HK-2 (cell line): ENCODE measurements at regions not wholly inside any gene's neighbourhood (a gene's known extent, or its start where the extent isn't known, plus 50 kb on each side); places are given as distances from the start of the nearest gene placed in this dataset.
"Not testable (repeated sequence)": the region's sequence is repeated elsewhere in the genome, so short reads cannot be mapped to it uniquely, and the experiment has no call there.

Source experiments
- DNase-seq: peaks from one replicate; pipeline ENCODE4 v3.0.0-alpha.2; 2018; ENCODE audit not compliant: unreplicated experiment

DNA sequence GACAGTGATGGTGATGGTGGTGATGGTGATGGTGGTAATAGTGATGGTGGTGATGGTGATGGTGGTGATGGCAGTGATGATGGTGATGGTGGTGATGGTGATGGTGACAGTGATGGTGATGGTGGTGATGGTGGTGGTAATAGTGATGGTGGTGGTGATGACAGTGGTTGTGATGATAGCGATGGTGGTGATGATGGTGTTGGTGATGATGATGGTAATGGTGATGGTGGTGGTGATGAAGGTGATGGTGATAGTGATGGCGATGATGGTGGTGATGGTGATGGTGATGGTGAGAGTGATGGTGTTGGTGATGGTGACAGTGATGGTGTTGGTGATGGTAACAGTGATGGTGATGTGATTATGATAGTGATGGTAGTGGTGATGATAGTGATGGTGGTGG lies 94.3 kb downstream of the ASB1 start:
- DNase-seq: no peak

DNA sequence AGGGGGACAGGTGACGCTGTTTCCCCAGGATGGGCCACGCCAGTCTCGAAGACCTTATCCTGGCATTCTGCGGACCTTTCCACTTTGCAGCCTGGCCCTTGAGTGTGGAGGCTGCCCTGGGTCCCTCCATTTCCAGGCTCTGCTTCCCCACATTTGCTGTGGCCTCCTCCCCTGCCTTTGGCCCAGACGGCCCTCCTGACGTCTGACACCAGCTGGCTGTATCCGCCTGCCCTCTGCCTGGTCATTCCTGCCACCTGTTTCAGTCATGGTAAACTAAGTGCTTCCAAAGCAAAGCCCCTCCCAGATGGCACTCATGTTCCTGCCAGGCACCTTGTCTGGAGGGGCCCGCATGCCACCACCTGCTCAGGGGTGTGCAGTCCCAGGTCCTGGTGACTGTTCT lies 95.1 kb downstream of the ASB1 start:
- DNase-seq: no peak

DNA sequence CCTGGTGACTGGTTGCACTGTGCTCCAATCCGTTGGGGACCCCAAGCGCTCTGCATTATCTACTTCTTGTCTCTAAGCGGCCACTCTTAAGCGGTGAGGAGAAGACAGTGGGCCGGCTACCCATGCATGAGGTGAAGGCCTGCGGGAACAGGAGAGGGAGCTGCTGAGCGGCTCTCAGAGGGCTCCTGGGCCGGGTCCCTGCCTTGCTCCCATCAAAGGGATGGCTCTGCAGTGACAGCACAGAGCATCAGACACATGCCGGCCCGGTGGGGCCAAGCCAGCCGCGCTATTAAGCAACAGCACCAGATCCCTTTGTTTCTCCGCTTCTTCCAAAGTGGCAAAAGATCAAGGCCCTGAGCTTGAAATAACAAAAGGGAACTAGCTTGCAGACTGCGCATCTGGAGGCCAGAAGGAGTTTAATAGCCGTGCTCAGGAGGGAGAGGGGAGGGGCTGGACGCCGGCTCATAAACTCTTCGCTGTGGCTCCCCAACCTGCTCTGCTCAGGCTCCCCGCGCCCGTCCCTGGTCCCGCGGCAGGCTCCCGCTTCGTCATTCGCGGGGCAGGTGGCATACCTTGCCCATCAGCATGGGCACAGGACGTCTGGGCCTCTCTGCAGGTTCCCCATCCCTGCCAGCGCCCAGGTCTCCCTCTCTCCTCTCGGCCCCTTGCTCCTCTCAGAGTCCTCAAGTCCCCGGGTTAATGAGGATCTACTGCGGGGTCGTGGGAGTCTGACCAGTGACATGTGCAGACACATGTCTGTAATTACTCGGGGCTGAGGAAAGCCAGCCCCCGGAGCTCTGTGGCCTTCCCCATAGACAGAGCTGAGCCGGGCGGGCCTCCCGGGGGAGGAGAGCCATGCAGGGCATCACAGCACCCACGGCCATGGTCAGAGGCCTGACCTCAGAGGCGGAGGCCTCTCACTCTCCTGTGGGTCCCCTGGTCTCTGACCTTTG lies 96.7 kb downstream of the ASB1 start:
- DNase-seq: no peak

DNA sequence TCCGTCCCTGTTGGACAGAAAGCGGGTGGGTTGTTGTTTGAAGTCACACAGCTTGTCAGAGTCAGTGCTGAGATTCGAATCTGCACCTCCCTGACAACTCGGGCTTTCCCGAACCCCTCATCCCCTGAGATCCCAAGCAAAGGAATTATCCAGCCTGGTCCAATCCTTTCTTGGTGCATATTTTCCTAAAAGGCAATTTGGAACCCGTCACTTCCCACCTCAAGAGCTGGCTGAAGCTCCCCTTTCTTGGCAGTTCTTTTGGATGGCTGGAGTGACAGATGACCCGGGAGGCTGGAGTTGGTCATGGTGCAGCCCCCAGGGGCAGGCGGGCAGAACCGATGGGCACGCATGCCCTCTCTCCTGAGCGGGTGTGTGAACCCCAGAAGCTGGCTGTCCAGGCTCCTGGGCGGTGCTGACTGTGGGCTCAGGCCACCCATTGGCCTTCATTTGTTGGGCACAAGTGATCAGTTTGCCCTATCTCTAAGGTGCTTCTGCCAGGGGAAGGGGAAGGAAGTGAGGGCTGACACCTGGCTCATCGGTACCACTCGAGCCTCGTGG lies 97.8 kb downstream of the ASB1 start:
- DNase-seq: no peak

DNA sequence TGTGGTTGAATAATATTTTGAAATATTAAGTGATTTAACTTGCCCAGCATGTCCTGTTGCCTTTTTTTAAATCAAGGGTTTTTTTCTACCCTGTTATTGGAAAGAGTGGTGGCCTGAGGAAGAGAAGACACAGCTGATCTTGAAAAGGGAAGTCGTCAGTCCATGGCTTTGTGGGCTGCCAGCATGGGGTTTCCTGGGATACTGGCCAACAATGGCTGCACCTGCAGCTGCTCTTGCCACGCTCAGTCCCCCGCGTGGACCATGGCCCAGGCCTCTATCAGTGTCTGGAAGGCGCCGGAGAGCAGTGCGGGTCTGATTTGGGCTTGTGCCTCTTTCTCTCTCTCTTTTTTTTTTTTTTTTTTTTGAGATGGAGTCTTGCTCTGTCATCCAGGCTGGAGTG lies 99.3 kb downstream of the ASB1 start:
- DNase-seq: no peak

DNA sequence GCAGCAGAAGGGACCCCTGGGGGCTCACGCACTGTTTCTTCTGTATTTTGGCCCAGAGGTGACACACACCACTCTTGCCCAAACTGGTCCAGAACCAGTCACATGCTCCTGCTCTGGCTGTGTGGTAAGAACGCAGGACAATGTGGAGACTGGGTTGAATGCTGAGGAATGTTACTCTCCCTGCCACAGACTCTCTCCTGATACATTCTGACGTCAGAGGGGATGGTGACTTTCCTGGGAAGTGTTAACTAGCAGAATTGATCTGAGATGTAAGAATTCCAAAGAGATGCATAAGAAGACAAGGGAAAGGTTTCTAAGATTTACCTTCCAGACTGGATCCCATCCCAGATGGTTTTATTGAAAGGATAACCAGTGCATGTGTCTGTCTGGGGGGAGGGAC lies 100.8 kb downstream of the ASB1 start:
- no peak for DNase-seq

DNA sequence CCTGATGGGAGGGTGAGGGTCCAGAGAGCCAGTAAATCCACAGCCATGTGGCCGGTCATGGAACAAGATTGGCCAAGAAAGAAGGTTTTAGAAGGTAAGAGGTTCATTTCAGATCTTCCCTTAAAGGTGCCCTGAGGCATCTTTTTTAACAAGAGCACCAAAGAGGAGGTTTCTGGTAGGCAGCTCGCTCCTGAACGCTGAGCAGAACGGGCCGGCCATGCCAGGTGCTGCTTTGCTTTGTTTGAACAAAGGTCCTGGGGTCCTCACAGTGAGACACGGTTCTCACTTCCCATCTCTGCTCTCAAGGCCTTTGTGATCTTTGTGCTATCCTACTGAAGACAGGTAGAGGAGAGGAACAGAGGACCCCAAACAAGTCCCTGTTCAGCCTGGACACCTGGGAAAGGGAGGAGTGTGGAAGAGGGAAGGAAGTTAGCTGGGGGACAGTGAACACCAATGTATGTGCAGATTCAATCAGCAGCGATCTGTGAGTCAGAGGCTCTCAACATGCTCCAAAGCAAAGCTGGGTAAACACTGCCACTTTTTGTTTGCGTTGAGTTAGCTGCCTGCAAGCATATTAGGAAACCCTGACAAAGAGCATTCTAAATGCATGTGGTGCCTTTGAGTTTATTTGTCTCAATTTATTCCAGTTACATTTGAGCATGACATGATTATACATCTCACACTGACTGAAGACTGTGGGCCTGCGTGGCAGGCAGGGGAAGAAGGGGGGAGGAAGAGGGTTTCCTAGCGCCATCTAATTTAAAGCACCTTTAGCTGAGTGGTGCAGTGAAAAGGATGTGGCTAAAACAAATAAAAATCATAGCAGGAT lies 102.4 kb downstream of the ASB1 start:
- DNase-seq: no peak

DNA sequence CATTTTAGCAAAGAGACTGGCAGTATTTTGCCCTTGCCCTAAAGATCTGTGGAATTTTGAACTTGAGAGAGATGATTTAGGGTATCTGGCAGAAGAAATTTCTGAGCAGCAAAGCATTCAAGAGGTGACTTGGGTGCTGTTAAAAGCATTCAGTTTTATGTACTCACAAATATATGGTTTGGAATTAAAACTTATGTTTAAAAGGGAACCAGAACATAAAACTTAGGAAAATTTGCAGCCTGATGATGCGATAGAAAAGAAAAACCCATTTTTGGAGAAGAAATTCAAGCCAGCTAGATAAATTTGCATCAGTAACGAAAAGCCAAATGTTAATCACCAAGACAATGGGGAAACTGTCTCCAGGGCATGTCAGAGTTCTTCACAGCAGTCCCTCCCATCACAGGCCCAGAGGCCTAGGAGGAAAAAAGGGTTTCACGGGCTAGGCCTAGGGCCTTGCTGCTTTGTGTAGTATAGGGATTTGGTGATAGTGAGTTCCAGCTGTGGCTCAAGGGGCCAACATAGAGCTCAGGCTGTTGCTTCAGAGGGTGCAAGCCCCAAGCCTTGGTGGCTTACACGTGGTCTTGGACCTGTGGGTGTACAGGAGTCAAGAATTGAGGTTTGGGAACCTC lies 104.4 kb downstream of the ASB1 start:
- not testable (repeated sequence) for DNase-seq

DNA sequence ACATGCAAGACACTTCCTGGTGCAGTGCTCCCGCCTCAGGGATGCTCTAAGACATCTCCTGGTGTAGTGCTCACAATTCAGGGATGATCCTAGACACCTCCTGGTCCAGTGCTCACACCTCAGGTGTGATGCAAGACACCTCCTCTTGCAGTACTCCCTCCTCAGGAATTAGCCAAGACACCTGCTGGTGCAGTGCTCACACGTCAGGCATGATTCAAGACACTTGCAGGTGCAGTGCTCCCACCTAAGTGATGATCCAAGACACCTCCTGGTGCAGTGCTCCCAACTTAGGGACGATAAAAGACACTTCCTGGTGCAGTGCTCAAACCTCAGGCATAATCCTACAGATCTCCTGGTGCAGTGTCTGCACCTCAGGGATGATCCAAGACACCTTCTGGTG lies 117.0 kb downstream of the ASB1 start:
- not testable (repeated sequence) for DNase-seq

DNA sequence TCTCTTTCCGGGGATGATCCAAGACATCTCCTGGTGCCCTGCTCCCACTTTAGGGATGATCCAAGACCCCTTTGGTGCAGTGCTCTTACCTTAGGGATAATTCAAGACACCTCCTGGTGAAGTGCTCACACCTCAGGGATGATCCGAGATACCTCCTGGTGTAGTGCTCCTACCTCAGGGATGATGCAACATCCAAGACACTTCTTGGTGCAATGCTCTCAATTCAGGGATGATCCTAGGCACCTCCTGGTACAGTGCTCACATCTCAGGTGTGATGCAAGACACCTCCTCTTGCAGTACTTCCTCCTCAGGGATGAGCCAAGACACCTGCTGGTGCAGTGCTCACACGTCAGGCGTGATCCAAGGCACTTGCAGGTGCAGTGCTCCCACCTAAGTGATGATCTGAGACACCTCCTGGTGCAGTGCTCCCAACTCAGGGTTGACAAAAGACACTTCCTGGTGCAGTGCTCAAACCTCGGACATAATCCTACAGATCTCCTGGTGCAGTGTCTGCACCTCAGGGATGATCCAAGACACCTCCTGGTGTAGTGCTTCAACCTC lies 122.3 kb downstream of the ASB1 start:
- DNase-seq: no peak

DNA sequence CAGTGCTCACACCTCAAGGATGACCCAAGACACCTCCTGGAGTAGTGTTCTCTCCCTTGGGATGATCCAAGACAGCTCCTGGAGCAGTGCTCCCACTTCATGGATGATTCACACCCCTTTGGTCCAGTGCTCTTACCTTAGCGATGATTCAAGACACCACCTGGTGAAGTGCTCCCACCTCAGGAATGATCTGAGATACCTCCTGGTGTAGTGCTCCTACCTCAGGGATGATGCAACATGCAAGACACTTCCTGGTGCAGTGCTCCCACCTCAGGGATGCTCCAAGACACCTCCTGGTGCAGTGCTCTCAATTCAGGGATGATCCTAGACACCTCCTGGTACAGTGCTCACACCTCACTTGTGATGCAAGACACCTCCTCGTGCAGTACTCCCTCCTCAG lies 123.1 kb downstream of the ASB1 start:
- DNase-seq: no peak

DNA sequence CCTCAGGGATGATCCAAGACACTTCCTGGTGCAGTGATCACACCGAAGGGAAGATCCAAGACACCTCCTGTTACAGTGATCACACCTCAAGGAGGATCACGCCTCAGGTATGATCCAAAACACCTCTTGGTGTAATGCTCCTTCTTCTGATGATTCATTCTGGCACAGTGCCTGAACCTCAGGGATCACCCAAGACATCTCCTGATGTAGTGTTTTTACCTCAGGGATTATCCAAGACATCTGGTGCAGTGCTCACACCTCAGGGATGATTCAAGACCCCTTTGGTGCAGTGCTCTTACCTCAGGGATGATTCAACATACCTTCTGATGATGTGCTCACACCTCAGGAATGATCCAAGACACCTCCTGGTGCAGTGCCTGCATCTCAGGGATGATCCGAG lies 124.4 kb downstream of the ASB1 start:
- no peak for DNase-seq

DNA sequence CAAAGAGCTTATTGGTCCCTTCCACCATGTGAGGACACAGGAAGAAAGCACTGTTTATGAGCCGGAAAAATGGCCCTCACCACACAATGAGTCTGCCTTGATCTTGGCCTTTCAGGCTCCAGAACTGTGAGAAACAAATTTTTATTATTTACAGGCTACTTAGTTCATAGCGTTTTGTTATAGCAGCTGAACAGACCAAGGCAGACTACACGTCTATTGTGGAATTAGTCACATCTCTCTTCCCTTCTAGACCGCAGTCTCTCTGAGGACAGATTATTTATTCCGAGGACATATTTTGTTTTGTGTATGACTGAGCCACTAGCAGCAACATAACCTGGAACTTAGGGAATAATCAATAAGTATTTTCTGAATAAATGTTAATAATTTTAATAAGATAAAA lies 125.5 kb downstream of the ASB1 start:
- DNase-seq: no peak

DNA sequence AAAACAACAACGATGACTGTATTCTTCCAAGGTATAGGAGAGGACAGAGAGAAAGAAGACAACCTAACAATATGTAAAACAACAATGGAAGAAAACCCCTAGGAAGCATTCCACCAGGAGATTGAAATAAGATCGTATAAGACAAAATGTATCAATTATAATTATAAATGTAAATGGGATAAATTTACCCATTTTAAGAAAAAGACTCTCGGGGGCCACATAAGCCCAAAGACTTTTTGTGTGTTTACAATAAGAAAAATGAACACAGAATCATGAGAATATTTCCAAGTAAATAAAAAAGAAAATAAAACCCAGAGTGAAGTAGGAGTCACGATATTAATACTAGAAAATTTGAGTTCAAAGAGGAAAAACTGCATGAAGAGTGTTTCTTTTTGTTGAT lies 126.4 kb downstream of the ASB1 start:
- DNase-seq: no peak

DNA sequence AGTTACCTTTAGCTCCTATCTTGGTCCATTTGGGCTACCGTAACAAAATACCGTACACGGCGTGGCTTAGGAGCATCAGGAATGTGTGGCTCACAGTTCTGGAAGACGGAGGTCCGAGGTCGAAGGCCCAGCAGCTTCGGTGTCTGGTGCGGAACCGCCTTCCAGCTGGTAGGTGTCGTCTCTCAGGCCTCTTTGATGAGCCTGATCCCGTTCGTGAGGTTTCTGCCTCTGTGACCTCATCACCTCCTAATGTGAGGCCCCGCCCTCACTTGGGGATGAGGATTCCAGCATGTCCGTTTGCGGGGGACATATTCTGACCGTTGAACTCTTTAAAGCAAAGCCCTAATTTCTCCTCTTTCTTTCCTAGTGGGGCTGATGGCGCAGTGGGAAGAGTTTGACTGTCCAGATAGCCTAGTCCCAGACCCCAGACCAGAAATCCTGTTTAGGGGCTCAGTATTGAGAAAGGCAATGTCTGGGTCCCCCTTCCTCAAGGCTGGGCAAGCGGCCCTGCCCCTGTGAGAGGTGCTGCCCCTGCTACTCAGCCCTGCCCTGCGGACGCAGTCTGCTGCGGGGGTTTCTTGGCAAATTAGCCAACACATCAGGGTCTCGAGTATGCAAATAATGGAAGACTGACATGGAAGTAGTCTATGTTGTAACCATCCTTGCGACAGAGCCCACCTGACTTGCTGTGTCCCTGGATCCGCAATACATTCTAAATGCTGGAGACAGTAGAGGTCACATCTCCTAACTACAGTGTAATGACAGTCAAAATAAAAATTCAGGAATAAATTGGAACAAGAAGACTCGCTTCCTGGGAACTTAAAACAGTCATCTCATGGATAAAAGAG lies 128.0 kb downstream of the ASB1 start:
- no peak for DNase-seq

DNA sequence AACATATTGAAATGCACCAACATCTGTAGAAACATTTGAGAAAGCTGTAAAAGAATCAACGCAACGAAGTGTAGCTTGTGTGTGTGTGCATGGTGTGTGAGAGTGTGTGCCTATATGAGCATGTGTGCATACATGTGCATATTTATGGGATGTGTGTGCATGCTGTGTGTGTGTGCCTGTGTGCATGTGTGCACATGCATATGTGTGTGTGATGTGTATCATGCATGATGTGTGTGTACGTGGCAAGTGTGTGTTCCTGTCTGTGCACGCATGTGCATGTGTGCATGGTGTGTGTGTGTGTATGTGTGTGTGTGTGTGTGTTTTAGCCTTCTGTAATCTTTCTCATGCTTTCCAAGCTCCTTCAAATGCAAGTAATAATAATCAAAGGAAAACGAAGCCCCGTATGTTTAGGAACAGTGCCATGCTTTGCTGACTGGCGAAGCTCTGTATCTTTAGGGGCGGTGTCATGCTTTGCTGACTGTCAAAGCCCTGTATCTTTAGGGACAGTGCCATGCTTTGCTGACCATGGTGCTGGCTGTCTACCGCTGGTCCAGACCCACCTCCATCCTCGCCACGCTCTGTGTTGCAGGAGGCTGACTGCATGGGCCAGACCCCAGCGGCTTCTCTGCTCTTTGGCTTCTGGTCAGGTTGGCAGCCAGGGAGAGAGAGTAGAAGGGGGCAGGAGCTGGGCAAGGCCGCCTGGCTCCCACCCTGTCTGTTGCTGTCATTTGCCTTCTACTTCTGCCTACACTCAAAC lies 129.2 kb downstream of the ASB1 start:
- no peak for DNase-seq

DNA sequence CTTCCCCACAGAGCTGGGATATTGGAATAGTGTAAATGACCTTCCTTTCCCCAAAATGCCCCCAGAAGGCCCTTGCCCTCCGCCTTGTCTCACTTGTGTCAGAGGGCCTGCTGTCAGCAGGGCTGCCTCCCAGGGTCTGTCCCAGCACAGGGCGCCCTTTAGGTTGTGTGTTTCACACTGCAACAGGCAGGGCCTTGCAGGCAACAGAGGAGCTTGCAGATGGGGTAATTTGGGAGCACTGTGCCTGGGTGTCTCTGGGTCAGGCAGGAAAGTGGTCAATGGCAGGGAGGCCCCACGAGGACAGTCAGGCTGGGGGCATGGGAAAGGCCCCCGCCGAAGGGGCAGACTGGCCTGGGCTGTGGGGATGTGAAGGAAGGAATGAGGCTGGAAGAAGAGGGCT lies 130.7 kb downstream of the ASB1 start:
- DNase-seq: no peak

DNA sequence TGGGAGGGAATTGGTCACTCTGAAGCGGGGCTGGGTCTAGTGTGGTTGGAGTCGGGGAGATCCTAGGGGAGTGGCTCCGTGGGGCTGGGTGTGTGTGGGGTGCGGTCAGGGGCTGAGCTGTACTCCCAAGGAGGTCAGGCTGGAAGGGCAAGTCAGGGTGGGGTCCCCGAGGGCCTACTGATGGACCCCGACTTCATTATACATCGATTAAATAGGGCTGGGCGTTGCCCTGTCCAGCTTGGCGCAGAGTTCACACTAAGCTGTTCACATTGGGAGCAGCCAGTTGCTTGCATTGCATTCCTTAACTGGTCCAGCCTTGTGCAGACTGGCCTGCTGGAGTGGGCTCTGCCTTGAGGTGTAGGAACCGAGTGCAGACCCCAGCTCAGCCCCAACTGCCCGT lies 131.2 kb downstream of the ASB1 start:
- DNase-seq: no peak

DNA sequence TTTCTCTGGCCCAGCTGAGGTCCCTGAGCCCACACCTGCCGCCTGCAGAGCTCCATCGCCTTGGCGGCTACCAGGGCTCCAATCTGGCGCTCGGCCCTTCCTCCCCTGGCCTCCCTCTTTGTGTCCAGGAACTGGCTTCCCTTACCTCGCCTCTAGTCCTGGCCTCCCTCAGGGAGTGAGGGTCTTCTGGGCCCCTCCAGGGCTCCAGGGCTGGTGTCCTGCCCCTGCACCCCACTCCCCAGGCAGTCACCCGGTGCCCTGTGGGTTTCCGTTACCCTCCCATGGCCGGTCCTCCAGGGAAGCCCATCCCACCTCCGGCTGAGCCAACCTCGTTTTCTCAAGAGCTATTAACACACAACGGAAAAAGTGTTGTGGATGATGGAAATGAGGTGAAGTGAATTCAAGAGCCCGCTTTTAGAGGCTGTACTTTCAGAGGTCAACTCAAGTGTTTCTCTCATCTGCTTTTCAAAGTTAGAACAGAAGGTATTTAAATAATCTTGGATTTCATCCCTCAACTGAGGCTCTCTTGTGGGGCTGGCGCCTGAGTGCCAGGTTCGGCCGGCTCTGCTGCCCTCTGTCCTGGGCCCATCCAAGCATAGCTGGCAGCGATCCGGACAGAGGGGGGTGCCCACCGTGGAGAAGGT lies 131.9 kb downstream of the ASB1 start:
- no peak for DNase-seq

DNA sequence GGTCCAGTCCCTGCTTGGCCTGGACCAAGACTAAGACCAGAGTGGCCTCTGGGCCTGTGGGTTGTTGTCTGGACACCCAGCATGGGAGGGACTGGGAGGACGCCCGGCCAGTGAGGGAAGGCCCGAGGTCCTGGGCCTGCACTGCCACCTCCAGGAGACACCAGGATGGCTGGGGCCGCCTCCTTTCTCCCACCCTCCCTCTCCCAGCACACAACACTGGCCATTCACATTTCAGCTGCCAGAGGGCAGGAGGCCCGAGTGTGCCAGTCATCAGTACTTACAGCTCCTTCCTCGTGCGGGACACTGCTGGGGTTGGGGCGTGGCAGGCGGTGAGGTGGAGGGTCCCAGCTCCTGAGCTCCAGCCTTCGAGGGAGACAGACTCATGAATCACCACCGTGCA lies 133.5 kb downstream of the ASB1 start:
- DNase-seq: no peak
